Neural progenitor cell (in vitro differentiated cells): ENCODE measurements at regions not wholly inside any gene's neighbourhood (a gene's known extent, or its start where the extent isn't known, plus 50 kb on each side); places are given as distances from the start of the nearest gene placed in this dataset.

Source experiments
- DNase-seq: peaks from one replicate; pipeline ENCODE4 v3.0.0-alpha.2; 2016; ENCODE audit warnings: low spot score
- H2AFZ ChIP-seq: fragments of 200-600 bp; sonication (generic); replicated peaks from 2 replicates; pipeline ENCODE4 v1.6.1; 2016; ENCODE audit warnings: antibody characterized with exemption
- H3F3A ChIP-seq: fragments of 200-600 bp; sonication (generic); 2 replicates; pipeline ENCODE4 v1.6.1; 2016; ENCODE audit warnings: antibody characterized with exemption, low read depth
- H3K27ac ChIP-seq: fragments of 200-600 bp; sonication (generic); 2 replicates; pipeline ENCODE4 v1.5.1; 2016; ENCODE audit warnings: mild to moderate bottlenecking
- H3K27me3 ChIP-seq: fragments of 200-600 bp; sonication (generic); 2 replicates; pipeline ENCODE4 v1.6.1; 2016; ENCODE audit warnings: mild to moderate bottlenecking, moderate library complexity
- H3K36me3 ChIP-seq: fragments of 200-600 bp; sonication (generic); 2 replicates; pipeline ENCODE4 v1.5.1; 2016
- H3K4me1 ChIP-seq: fragments of 200-600 bp; sonication (generic); 2 replicates; pipeline ENCODE4 v1.6.1; 2016; ENCODE audit warnings: mixed run types
- H3K4me2 ChIP-seq: fragments of 200-600 bp; sonication (generic); 2 replicates; pipeline ENCODE4 v1.6.1; 2016
- H3K4me3 ChIP-seq: fragments of 200-600 bp; sonication (generic); 2 replicates; pipeline ENCODE4 v1.5.1; 2016
- H3K79me2 ChIP-seq: fragments of 200-600 bp; sonication (generic); 2 replicates; pipeline ENCODE4 v1.6.1; 2016; ENCODE audit warnings: low read depth
- H3K9ac ChIP-seq: fragments of 200-600 bp; sonication (generic); 2 replicates; pipeline ENCODE4 v1.6.1; 2016
- H3K9me3 ChIP-seq: fragments of 200-600 bp; sonication (generic); 2 replicates; pipeline ENCODE4 v1.5.1; 2016; ENCODE audit warnings: low read depth
- H4K20me1 ChIP-seq: fragments of 200-600 bp; sonication (generic); 2 replicates; pipeline ENCODE4 v1.6.1; 2016; ENCODE audit warnings: low read depth
- H3K27ac Mint-ChIP-seq: 3 replicates; pipeline ENCODE4 v1.8.0; 2021; ENCODE audit warnings: mixed read lengths
- H3K27me3 Mint-ChIP-seq: 2 replicates; pipeline ENCODE4 v1.8.0; 2022; ENCODE audit warnings: low read depth, mild to moderate bottlenecking, inconsistent platforms, moderate library complexity, mixed read lengths; ENCODE audit not compliant: insufficient read depth
- H3K36me3 Mint-ChIP-seq: 3 replicates; pipeline ENCODE4 v1.8.0; 2021; ENCODE audit warnings: mixed read lengths
- H3K4me1 Mint-ChIP-seq: 3 replicates; pipeline ENCODE4 v1.8.0; 2021; ENCODE audit warnings: mixed read lengths
- H3K4me3 Mint-ChIP-seq: 3 replicates; pipeline ENCODE4 v1.8.0; 2021; ENCODE audit warnings: mild to moderate bottlenecking, moderate library complexity, mixed read lengths
- H3K9me3 Mint-ChIP-seq: 3 replicates; pipeline ENCODE4 v1.8.0; 2020; ENCODE audit warnings: mixed read lengths
- CTCF ChIP-seq: fragments of 200-600 bp; sonication (generic); IDR thresholded peaks from 2 replicates; pipeline ENCODE4 v1.5.1; 2017; ENCODE audit warnings: antibody characterized with exemption, mild to moderate bottlenecking
- EZH2 ChIP-seq: fragments of 200-600 bp; sonication (generic); IDR thresholded peaks from 2 replicates; pipeline ENCODE4 v1.6.1; 2017; ENCODE audit warnings: antibody characterized with exemption, mild to moderate bottlenecking, moderate library complexity
- EZH2phosphoT487 ChIP-seq: fragments of 200-600 bp; sonication (generic); IDR thresholded peaks from 2 replicates; pipeline ENCODE4 v1.6.1; 2017; ENCODE audit warnings: antibody characterized with exemption

- no peaks in the 10 kb centered on the region for H3K36me3 ChIP-seq
- no peak overlapping the region for H3K4me2 ChIP-seq
- no peaks in the 10 kb centered on the region for H3K79me2 ChIP-seq
- H3F3A ChIP-seq: no peaks in the 10 kb centered on the region
- no peak overlapping the region for H3K27ac ChIP-seq
- H3K4me1 ChIP-seq: no peaks in the 10 kb centered on the region
- no peak overlapping the region for H2AFZ ChIP-seq
- peaks cover 11% of the 10 kb centered on the region for H3K9me3 Mint-ChIP-seq
- H3K36me3 Mint-ChIP-seq: no peaks in the 10 kb centered on the region
- no peaks in the 10 kb centered on the region for H3K9me3 ChIP-seq
- H3K27ac Mint-ChIP-seq: no peak overlapping the region
- TF ChIP-seq EZH2phosphoT487 (no peak), CTCF (no peak)
- H3K4me3 Mint-ChIP-seq: no peak overlapping the region
- no peaks in the 10 kb centered on the region for H4K20me1 ChIP-seq
- peaks cover 2% of the 10 kb centered on the region for H3K27me3 Mint-ChIP-seq
- no peak for DNase-seq
- no peaks in the 10 kb centered on the region for H3K27me3 ChIP-seq
- H3K9ac ChIP-seq: no peak overlapping the region
- H3K4me3 ChIP-seq: no peak overlapping the region
- no peaks in the 10 kb centered on the region for H3K4me1 Mint-ChIP-seq
Measured at GRCh38 chr20:39751557-39752137, 789.5 kb downstream of the DHX35 start.

GRCh38 chr20:39745380-39745779 is 783.2 kb downstream of the DHX35 start:
- no peak overlapping the region for H3K27ac ChIP-seq
- no peaks in the 10 kb centered on the region for H3F3A ChIP-seq
- no peak for DNase-seq
- H3K4me3 ChIP-seq: no peak overlapping the region
- Mint-ChIP-seq H3K27me3 (peaks cover 2% of the 10 kb centered on the region), H3K4me3 (no peak overlapping the region), H3K36me3 (no peaks in the 10 kb centered on the region), H3K9me3 (peaks cover 16% of the 10 kb centered on the region), H3K4me1 (no peaks in the 10 kb centered on the region), H3K27ac (no peak overlapping the region)
- H4K20me1 ChIP-seq: no peaks in the 10 kb centered on the region
- no peaks in the 10 kb centered on the region for H3K27me3 ChIP-seq
- H3K9me3 ChIP-seq: no peaks in the 10 kb centered on the region
- H3K4me1 ChIP-seq: no peaks in the 10 kb centered on the region
- H3K9ac ChIP-seq: no peak overlapping the region
- H2AFZ ChIP-seq: no peak overlapping the region
- no peaks in the 10 kb centered on the region for H3K36me3 ChIP-seq
- no peaks in the 10 kb centered on the region for H3K79me2 ChIP-seq
- TF ChIP-seq CTCF: no peak
- TF ChIP-seq EZH2: no peak
- no peak for TF ChIP-seq EZH2phosphoT487
- H3K4me2 ChIP-seq: no peak overlapping the region

GRCh38 chr20:39738651-39739050 is 776.5 kb downstream of the DHX35 start:
- no peak overlapping the region for H2AFZ ChIP-seq
- H3K36me3 ChIP-seq: no peaks in the 10 kb centered on the region
- Mint-ChIP-seq H3K4me1 (peaks cover 3% of the 10 kb centered on the region), H3K36me3 (no peaks in the 10 kb centered on the region), H3K27ac (no peak overlapping the region), H3K27me3 (no peaks in the 10 kb centered on the region), H3K9me3 (peaks cover 3% of the 10 kb centered on the region), H3K4me3 (no peak overlapping the region)
- no peaks in the 10 kb centered on the region for H3F3A ChIP-seq
- no peak overlapping the region for H3K9ac ChIP-seq
- H3K4me1 ChIP-seq: peaks cover 3% of the 10 kb centered on the region
- no peak overlapping the region for H3K4me2 ChIP-seq
- no peak for DNase-seq
- no peaks in the 10 kb centered on the region for H3K27me3 ChIP-seq
- H4K20me1 ChIP-seq: no peaks in the 10 kb centered on the region
- H3K4me3 ChIP-seq: no peak overlapping the region
- H3K79me2 ChIP-seq: no peaks in the 10 kb centered on the region
- TF ChIP-seq CTCF (no peak), EZH2 (no peak), EZH2phosphoT487 (no peak)
- no peak overlapping the region for H3K27ac ChIP-seq
- H3K9me3 ChIP-seq: no peaks in the 10 kb centered on the region
